ENCODE measurements at regions not wholly inside any gene's neighbourhood (a gene's known extent, or its start where the extent isn't known, plus 50 kb on each side); places are given as distances from the start of the nearest gene placed in this dataset.
"Not testable (repeated sequence)": the region's sequence is repeated elsewhere in the genome, so short reads cannot be mapped to it uniquely, and the experiment has no call there.

DNA sequence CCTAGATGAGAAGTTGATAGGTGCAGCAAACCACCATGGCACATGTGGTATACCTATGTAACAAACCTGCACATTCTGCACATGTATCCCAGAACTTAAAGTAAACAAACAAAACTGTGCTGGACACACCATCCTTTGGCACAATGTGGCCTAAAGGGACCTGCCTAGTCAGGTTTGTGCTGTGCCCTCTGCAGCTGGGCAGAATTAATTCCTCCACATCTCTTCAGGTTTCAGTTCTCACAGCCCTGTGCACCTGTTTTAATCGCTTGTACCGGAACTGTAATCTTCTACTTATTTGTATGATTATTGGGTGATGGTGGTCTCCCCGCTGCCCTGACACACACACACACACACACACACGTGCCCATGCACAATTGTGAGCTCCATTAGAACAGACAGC lies 252.7 kb downstream of the ACTR3B start:
- no peak for DNase-seq

DNA sequence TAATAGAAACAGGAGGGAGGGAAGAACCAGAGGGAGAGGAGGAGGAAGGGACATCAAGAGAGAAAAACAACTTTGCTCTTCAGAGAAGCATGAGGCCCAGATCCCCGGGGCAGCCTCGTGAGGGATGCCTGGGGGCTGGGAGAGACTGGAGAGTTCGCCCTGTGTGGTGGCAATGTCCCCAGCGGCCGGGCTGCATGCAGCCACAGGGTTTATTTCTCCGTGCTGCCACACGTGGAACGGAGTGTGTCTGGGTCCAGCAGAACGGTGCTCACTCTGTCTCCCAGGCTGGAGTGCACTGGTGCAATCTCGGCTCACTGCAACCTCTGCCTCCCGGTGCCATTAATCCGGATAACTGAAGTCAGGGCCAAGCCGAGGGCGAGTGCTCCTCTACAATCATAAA lies 257.7 kb downstream of the ACTR3B start:
- no peak for DNase-seq

DNA sequence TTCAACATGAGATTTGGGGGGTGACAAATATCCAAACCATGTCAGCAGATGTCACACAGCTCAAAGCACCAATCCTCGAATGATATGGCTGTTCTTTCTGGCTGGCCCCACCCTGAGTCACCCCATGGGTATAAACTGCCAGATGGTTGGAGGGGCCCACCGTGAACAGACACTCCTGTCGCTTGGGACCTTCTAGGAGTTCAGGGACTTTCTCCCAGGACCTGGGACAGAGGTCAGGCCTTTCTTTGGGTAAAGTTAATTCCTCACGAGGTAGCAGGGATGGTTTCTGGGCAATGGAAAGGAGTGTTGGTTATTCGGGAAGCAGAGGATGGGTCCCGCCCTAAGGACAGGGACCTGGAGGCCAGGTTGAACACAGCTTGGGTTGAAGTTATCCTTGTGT lies 262.0 kb downstream of the ACTR3B start:
- DNase-seq, result no peak

DNA sequence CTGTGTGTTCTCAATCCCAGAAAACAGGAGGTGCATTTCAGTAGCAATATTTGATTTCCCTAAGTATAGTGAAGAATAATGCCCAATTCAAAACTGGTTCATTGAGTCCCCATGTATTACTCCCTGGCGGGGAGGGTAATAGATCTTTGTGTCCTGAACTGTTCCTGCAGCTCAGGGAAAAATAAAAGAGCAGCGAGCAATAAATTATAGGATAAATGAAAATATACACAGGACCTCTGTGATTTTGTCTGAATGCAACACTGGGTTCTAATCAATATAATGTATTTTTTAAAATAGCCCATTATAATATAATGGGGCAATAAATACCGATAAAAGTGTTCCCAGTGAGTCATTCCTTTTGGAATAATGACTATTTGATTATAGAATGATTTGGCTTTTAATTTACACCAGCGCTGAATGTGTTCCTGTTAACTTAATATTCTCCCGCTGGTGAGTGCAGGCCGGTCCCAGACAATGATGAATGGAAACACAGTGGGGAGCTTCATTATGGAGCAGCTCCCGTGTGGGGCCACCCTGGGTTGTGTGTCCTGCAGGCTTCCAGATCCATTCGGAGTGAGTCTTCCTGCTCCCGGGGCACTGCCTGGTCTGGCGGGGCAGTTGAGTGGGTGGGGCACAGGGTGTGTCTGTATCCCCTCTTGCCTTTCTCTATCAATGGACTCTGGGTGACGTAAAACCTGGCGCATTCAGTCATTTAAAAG lies 263.1 kb downstream of the ACTR3B start:
- DNase-seq, result no peak

DNA sequence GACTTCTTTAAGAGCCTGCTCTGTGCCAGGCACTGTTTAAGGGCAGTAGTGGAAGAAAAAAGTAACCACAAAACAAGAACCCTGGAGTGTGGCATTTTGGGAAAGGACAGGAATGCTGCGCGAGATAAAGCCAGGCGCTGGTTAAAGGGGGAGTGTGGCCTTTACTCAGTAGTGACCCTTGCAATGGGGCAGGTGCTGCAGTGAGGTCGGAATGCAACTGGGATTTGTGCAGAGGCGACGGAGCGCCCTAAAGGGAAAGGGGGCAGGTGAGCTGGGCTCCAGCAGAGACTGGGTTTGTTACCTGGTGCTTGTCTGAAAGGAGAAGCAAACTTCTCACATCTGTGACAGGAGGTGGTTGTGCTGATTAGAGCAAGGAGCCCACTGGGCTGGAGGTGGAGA lies 263.6 kb downstream of the ACTR3B start:
- no peak for DNase-seq

DNA sequence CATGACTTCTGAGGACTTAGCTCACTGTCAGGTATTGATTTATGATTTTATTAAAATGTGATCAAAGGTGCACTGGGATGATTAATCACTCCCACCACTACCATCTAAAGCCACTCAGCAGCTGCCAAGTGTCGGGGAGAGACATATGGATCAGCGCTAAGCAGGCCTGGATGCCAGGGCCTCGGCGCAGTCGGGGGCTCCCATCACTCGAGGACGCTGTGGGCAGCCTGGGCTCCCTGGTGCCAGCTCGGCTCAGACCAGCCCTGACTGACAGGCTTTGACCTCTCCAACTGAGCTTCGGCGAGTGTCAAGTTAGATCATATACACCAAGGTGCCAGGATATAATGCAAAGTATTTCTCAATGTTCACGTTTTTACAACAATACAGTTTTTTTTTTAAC lies 267.7 kb downstream of the ACTR3B start:
- no peak for DNase-seq

DNA sequence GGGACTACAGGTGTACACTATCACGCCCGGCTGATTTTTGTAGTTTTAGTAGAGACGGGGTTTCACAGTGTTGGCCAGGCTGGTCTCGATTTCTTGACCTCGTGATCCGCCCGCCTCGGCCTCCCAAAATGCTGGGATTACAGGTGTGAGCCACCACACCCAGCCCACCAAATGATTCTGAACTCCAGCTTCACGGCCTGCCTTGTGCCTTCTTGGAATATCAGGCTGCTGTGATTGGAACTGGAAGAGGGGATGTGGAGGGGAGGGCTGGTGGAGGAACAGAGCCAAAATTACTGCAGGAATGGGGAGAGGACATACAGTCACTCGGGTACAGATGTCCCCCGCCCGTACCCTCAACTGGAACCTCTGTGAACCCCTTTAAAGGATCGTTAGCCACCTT lies 268.4 kb downstream of the ACTR3B start:
- DNase-seq, result no peak

DNA sequence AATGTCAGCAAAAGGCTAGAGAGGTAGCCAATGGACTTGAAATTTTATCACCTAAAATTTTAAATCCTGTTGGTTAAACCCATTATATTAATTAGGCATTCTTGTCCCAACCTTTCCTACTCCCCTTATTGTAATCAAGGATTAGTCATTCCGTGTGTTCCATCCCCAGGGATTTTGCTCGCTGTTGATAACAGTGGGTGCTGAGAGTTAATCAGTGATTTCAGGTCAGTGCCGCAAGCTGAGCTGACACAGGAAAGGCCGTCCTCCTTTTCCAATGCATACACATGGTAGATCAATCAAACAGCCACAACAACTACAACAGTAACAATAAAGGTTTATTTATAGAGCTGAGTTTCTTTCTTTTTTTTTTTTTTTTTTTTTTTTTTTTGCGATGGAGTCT lies 271.4 kb downstream of the ACTR3B start:
- DNase-seq, result no peak

DNA sequence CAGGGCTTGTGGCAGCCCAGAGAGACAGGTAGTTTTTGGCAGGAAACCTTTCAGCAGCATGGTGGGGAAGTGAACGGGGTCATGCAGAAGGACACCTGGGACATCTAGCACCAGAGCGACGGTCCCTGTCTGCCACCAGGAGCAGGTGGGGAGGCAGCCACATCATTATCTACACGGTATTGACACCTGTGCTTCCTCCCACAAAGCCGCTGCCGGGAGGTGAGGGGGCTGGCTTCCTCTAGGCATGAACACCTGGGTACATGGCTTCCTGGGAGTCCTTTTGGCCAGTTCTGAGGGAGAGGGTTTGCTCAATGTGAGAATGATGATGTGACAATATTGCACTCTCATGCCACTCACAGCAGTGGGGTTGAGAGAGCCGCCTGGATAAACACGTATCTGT lies 275.2 kb downstream of the ACTR3B start:
- no peak for DNase-seq

DNA sequence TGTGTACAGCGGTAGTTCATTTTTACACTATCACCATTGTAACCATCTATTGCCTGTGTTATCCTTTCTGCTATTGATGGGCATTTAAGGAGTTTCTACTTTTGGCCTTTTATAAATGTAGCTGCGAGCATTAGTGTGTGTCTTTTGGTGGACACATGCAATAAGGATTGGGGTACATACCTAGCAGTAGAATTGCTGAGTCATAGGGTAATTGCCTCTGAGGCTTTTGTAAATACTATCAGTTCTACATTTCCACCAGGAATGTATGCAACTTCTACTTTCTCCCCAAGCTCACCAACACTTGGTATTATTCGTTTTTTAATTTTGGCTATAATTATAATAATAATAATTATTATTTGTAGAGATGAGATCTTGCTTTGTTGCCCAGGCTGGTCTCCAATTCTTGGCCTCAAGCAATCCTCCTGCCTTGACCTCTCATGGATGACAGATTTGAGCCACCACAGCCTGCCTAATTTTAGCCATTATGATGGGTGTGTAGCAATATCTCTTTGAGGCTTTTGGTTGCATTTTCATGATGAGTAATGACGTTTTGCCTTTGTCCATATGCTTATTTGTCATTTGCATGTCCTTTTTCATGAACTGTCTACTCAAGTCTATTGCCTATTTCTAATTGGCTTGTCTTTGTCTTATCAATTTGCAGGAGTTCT lies 277.0 kb downstream of the ACTR3B start:
- DNase-seq, result no peak

DNA sequence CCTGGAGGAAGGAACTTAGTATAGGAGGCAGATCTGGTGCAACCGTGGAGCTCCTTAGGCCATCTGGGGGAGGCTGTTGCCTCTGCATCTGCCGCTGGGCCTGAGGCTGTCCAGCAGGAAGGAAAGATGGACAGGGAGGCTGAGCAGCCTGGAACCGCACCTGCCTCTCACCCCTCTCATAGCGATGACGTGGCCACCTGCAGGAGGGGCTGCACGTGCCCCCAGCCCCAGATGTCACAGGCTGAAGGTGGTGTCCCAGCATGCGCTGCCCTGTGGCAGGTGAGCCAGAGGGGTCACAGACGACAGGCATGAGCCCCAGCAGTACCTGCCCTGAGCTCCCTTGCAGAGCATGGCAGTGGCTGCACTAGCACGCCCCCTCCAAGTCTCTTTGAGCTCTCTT lies 283.9 kb downstream of the ACTR3B start:
- DNase-seq, result no peak

DNA sequence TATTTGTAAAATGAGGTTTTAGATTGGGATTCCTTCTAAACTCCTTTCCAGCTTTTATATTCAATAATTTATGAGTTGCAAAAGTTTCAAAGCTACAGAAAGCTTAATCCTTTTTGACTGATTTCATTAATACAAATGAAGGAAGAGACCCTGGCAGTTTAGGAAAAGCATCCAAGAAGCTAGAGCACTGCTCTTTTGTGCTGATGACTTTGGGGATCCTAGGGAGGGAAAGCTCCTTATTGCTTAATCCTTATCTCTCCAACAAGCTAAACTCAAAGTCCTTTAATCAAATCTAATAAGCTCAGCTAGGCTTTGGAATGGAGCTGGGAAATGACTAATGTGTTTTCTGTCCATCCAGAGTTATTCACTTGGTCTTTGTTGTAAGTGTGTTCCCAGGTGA lies 285.4 kb downstream of the ACTR3B start:
- DNase-seq, result no peak

DNA sequence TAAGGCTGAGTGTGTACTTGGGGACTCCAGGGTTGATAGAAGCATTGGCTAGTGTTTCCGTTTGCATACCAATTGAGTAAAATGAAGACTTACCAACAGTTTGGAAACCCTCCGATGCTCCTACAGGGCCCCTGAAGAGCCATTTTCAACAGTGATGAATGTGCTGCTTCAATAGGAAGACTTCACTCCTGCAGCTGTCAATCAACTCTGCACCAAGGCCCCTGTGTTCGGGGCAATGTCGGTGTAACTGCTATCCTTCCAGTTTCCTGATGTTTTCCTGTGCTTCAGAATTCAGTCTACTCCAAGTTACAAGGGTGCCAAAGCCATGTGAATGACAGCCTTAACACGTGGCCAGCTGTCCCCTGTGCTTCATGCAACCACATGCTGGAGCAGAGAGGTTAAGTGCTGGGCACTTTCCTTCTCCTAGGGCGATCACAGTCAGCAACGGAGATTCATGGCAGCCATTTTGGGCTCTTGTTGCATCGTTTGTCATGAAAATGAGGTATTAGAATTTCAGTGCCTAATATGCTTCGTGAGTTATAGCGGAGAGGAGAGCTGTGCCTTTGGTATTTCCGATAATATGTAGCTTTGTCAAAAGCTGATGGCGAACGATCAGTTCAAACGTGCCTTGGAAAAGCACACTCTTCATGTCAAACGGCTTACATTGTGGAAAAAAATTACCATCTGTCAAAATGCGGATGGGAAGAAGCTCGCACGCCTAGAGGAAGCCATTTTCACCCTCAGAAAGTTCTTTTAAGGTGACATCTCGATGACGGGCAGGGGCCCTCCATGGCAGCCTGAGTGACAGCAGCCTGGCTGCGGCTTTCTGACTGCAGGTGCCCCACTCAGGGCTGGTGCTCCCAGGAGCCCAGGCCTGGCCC lies 287.8 kb downstream of the ACTR3B start:
- no peak for DNase-seq

DNA sequence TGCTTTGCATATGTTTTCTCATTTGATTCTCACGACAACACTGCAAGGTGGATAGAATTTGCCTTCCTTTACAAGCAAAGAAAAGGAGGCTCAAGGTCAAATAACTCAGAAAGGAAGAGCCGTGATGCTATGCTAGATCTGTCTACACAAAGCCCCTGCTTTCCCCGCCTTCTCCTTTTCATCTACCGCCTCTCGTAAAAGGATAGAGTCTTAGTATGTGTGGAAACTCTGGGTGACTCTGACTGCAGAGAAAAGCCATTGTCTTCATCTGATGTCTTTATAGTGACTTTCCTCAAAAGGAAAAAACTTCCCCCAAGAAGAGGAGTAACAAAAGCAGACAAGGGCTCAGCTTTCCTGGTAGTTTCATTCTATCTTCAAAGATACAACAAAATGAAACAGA lies 292.7 kb downstream of the ACTR3B start:
- no peak for DNase-seq

DNA sequence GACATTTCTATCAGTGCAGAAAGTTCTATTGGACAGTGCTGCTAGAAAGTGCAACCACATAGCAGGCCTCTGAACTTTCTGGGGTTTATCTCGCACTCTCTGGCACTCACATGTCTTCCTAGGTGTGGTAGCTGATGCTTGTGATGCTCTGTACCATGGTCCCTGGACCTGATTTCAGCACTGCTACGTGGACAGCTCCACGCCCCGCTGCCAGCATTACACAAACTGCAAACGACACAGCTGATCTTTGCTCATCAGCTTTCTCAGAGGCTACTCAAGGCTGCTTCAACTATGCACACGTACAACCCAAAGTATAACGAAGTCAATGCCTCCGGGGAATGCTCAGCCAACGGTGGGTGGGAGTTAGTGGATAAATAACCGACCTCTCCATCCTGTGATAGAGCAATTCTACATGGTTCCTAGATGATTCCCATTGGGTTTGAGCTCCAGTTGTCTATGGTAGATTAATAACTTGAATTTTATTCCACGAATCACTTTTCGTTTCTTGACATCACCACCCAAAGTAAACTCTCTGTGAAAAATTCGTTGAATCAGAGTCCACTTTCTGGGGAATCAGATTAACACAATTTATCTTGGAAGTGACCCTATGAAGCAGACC lies 302.5 kb downstream of the ACTR3B start:
- DNase-seq, result peak; percentile 30

DNA sequence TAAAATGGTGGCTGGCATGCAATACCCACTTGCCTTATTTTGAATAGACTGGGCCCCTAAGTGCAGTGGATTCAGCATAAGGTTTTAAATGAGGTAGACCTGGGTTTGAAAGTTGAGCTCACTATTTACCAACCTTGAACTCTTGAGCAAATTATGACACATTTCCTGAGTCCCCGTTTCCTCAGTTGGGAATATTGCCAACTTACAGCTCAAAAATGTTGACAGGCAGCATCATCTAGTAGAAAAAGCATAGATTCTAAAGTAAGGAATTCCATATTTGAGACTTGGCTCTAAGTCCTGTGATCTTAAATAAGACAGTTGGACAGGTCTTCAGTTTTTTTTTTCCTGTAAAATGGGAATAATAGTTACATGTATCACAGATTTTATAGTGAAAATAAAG lies 305.5 kb downstream of the ACTR3B start:
- no peak for DNase-seq

DNA sequence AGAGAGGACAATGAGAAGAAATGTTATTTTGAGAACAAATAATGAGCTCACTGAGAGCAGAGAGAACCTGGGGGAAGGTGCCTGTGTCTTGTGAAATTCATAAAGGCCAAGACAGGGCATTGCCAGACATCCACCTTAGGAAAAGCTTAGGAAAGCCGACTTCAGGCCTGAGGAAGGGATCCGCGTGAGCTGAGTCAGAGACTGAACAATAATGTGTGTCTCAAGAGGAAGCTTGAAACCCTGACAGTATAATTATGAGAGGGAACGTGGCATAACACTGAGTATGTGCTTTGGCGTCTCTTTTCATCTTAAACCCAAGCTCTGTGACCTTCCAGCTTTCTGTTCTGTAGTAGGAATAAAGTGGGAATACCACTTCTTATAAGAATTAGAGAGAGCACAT lies 307.2 kb downstream of the ACTR3B start:
- no peak for DNase-seq

DNA sequence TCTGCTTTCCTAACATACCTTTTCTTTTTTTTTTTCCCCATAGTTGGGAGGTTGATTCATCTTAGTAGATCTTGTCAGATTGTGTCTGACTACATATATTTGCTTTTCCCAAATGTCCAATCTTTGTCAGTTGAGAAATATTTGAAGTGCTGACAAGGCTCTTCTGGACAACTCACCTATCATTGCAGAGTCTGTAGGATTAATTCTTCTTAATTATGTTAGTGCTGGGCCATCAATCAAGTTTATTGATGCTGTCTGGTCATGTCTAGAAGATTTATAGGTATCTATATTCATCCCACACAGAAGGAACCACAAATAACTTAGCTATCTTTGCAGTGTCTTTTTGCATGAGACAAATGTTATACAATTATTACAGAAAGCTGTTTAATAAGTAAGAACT lies 310.6 kb downstream of the ACTR3B start:
- DNase-seq, result no peak

DNA sequence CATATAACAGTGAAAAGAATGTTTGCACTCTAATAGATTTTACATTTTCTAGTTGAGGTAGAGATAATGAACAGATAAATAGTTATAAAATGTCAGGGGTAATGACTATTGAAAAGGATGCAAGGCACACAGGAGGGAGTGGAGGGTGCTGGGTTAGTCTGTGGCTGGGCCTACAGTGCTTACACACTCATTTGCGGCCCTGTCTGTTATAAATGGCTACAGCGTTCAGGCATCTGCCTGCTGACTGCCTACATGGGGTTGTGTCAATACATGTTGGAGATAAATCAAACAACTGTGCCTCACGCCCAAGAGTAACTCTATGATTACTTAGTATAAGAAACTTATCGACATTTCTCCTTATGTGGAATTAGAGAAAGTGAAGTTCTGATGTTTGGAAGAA lies 313.3 kb downstream of the ACTR3B start:
- no peak for DNase-seq

DNA sequence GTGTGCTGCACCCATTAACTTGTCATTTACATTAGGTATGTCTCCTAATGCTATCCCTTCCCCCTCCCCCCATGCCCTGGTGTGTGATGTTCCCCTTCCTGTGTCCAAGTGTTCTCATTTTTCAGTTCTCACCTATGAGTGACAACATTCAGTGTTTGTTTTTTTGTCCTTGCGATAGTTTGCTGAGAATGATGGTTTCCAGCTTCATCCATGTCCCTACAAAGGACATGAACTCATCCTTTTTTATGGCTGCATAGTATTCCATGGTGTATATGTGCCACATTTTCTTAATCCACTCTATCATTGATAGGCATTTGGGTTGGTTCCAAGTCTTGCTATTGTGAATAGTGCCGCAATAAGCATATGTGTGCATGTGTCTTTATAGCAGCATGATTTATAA lies 316.7 kb downstream of the ACTR3B start:
- not testable (repeated sequence) for DNase-seq

DNA sequence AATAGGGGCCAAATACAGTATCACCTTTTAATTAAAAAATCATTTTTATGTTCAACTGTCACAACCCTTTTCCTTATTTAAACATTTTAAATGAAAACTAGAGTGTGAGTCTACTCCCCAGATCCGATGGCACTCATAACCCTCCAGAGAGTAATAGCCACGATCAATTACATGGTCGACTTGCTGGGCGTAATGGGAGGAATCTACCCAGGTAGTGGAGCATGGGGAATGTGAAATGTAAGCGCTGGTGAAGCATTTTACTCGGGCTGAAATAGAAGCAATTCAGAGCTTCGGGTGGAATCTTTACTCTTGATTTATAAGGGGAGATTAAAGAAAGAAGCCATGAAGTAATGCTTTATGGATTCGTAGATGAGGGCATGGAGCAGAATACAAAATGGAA lies 321.9 kb downstream of the ACTR3B start:
- DNase-seq, result no peak

DNA sequence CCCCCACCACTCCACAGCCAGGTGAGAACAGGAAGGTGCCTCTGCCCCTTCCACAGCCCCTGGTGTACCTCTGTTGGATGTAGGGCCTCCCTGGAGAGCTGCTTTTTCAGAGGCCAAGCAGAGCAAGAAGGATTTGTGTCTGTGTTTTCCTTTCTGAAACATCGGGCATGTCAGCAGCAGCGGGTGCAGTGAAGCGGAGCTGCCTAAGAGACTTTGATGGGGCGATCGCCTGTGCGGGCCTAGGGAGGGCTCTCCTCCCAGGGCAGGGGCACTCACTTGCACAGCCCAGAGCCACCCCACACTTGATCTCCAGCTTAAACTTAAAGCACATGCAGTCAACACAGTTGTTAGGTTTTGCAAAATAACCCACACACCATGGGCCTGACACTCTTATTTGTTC lies 324.7 kb downstream of the ACTR3B start:
- no peak for DNase-seq

DNA sequence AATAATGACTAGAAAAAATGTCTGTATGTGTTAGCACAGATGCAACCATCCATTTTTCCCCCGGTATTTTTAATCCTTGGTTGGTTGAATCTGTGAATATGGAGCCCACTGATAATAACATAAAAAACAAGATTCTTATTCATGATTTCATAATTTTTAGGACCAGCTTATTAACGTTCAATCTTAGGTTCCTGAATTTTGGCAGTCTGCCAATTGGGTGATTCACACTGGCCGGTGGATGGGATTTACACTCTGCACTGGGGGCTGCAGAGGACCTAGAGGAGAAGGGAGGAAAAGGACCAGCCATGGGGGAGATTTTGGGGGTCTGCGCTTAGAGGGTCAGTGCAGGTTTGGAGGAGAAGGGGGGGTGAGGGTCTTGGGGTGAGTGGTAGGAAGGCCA lies 327.9 kb downstream of the ACTR3B start:
- no peak for DNase-seq

DNA sequence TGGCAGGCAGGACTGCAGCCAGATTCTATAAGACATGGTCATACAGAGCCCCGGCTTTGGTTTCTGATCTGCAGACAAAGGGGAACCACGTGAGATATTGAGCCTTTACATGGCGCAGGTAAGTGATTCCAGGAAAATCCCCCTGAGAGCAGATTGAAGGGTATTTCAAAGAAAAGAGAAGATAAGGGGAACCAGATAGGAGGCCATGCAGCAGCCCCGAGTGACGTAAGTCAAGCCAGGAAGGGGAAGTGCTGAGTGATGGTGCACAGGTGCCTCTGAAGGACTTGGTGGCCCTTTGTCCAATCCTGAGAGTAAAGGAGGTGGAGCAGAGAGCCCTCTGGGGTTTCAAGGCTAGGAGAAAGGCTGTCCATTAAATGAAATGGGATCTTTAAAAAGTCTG lies 329.0 kb downstream of the ACTR3B start:
- DNase-seq, result no peak

All from femur (tissue), 1 donor.